PC-9 (cell line): ENCODE measurements at regions not wholly inside any gene's neighbourhood (a gene's known extent, or its start where the extent isn't known, plus 50 kb on each side); places are given as distances from the start of the nearest gene placed in this dataset.

Experiments used
- CTCF ChIP-seq: fragments of 200-600 bp; sonication (generic); conservative IDR thresholded peaks from 2 replicates; pipeline ENCODE4 v1.6.1; 2017; ENCODE audit warnings: mixed run types, antibody characterized with exemption, mild to moderate bottlenecking, moderate library complexity
- EZH2 ChIP-seq: fragments of 200-600 bp; sonication (generic); IDR thresholded peaks from 2 replicates; pipeline ENCODE4 v1.8.0; 2017; ENCODE audit warnings: antibody characterized with exemption, low read depth

GRCh38 chr10:85510682-85511081, 855.9 kb downstream of the GRID1 start:
- no peak for TF ChIP-seq CTCF
- no peak for TF ChIP-seq EZH2
